Erythroblast (primary cell): ENCODE measurements at regions not wholly inside any gene's neighbourhood (a gene's known extent, or its start where the extent isn't known, plus 50 kb on each side); places are given as distances from the start of the nearest gene placed in this dataset.

Experiments used
- GATA1 ChIP-seq: IDR thresholded peaks from 2 replicates; pipeline ENCODE4 v1.6.1; 2011; ENCODE audit warnings: low read depth, mild to moderate bottlenecking, control low read depth, low read length, moderate library complexity
- POLR2A ChIP-seq: IDR thresholded peaks from 2 replicates; pipeline ENCODE4 v1.6.1; 2011; ENCODE audit warnings: mild to moderate bottlenecking, low read length

- TF ChIP-seq POLR2A (no peak), GATA1 (no peak)
These were observed 521.4 kb downstream of the CAAP1 start for GRCh38 chr9:26371236-26371635.
